Stimulated activated naive B cell treated with anti-CD40 and anti-IgM and Interleukin-4, amounts not matched to agents 10 μg/mL and 1 μg/mL and 100 μg/mL, for 72 hours (primary cell): ENCODE measurements at regions not wholly inside any gene's neighbourhood (a gene's known extent, or its start where the extent isn't known, plus 50 kb on each side); places are given as distances from the start of the nearest gene placed in this dataset.

Experiments used
- ATAC-seq, 2 donors: fragments of 150-1000 bp; cut with Tn5 transposase; replicated peaks; 2 replicates each; pipeline ENCODE4 v1.10.0; 2021; ENCODE audit warnings: moderate library complexity in 1 of 2
- DNase-seq: peaks from one replicate; pipeline ENCODE4 v3.0.0; 2021
- H3K27ac Mint-ChIP-seq: one replicate; pipeline ENCODE4 v1.8.0; 2022; ENCODE audit warnings: mild to moderate bottlenecking, mixed read lengths
- H3K27me3 Mint-ChIP-seq, 2 donors: one replicate each; pipeline ENCODE4 v1.8.0; 2022; ENCODE audit warnings: mixed read lengths in 2 of 2
- H3K36me3 Mint-ChIP-seq, 2 donors: one replicate each; pipeline ENCODE4 v1.8.0; 2022; ENCODE audit warnings: mixed read lengths in 2 of 2, mild to moderate bottlenecking in 1 of 2
- H3K4me1 Mint-ChIP-seq, 2 donors: one replicate each; pipeline ENCODE4 v1.8.0; 2022; ENCODE audit warnings: mixed read lengths in 2 of 2, mild to moderate bottlenecking in 1 of 2
- H3K4me3 Mint-ChIP-seq, 2 donors: one replicate each; pipeline ENCODE4 v1.8.0; 2022; ENCODE audit warnings: mild to moderate bottlenecking in 2 of 2, mixed read lengths in 2 of 2, moderate library complexity in 1 of 2
- H3K9me3 Mint-ChIP-seq, 2 donors: one replicate each; pipeline ENCODE4 v1.8.0; 2022; ENCODE audit warnings: mixed read lengths in 2 of 2, mild to moderate bottlenecking in 1 of 2

DNA sequence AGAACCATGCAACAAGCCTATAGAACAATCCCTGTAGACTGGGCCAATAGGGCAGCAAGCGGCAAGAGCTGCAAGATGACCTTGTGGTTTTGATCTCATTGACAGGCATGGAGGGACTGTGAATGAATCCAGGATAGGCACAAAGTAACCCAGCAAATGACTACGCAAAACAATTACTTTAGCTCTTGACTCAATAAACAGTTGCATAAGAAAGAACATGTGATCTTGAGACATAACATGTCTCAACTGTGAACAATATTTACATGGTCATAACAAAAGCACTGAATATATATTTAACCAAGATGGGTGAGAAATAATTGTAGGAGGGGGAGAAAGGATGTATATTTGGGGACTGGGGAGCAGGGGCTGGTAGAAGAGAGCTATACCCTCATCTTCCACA lies 313.7 kb upstream of the CDH5 start:
- DNase-seq (no peak), ATAC-seq (no peak)
- Mint-ChIP-seq H3K27me3 (peaks cover 0 to 4% of the 10 kb centered on the region in 2 donors), H3K9me3 (peaks cover 0 to 5% of the 10 kb centered on the region in 2 donors), H3K27ac (no peak overlapping the region), H3K4me3 (no peak overlapping the region), H3K4me1 (no peaks in the 10 kb centered on the region), H3K36me3 (no peaks in the 10 kb centered on the region)

DNA sequence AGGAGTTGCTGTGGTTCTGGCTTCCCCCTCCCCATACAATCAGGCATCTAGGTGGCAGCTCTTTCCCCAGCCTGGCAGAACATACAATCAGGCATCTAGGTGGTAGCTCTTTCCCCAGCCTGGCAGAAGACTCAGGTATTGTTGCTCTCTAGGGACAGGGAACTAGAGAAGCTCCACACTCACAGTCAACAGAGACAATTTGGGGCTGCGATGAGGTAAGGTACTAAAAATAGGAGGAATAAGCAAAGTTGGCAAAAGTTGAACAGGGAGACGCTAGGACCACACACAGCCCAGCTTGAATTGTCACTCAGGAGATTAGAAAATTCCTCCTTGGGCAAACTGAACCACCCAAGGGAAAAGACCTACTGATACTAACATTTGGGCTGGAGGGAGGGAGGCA lies 315.5 kb upstream of the CDH5 start:
- Mint-ChIP-seq H3K27ac (no peak overlapping the region), H3K27me3 (peaks cover 0 to 4% of the 10 kb centered on the region in 2 donors), H3K9me3 (peaks cover 0 to 5% of the 10 kb centered on the region in 2 donors), H3K4me3 (no peak overlapping the region), H3K36me3 (no peaks in the 10 kb centered on the region), H3K4me1 (no peaks in the 10 kb centered on the region)
- ATAC-seq (no peak), DNase-seq (no peak)

DNA sequence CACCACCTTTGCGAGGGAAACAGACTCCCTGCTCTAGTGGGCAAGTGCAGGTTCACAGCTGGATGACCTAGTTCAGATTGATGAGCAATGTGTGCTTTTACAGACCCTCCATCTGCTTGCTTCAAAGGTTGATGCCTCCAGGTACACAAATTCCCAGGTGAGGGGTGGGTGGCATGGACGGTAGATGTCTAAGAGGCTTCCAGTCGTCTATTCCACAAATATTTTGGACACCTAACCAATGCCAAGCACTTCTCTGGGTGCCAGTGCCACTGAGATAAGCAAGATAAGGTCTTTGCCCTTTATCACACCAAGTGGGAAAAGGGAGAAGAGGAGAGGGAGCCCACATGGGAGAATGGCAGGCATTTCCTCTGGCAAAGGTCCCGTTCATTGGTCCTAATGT lies 316.6 kb upstream of the CDH5 start:
- Mint-ChIP-seq H3K9me3 (peaks cover 0 to 5% of the 10 kb centered on the region in 2 donors), H3K27me3 (peaks cover 0 to 4% of the 10 kb centered on the region in 2 donors), H3K4me3 (no peak overlapping the region), H3K36me3 (no peaks in the 10 kb centered on the region), H3K4me1 (no peaks in the 10 kb centered on the region), H3K27ac (no peak overlapping the region)
- DNase-seq (no peak), ATAC-seq (no peak)

DNA sequence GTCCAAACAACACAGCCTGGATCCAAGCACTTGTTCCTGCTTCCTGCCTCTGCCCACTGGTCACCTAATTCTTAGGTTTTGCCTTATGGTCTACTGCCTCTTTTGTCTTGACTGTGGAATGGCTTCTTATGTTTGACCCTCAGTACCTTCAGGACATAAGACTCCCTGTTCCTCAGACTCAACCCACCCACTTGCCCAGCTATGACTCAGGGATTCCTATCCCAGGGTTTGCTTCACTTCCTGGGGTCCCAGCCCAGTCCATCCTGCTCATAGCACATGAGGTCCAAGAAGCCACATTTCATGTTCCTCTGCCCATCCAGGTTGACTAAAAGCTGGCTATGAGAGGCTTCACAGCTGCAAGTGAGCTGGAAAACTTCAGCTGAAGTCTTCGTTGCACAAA lies 320.9 kb upstream of the CDH5 start:
- Mint-ChIP-seq H3K4me3 (no peak overlapping the region), H3K4me1 (no peaks in the 10 kb centered on the region), H3K27me3 (no peaks in the 10 kb centered on the region), H3K27ac (no peak overlapping the region), H3K9me3 (peaks cover 0 to 5% of the 10 kb centered on the region in 2 donors), H3K36me3 (no peaks in the 10 kb centered on the region)
- ATAC-seq (no peak), DNase-seq (no peak)

DNA sequence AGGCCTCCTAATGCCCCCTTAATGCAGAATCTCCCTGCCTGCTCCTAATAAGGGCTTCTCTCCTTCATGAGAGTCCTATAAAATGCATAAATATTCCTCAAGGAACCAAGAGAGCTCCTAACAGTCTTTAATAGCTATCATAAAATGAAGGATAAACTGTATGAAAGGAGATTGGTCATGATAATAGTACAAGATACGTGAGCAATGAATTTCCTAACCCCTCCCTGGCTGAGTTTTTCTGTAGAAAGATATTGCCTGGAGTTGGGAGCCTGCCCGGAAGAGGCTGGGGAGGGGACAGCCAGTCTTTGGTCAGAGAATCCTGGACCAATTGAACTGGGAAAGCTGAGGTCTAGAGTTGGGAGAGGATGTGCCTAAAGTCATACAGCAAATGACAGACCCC lies 321.9 kb upstream of the CDH5 start:
- Mint-ChIP-seq H3K9me3 (peaks cover 0 to 5% of the 10 kb centered on the region in 2 donors), H3K27me3 (no peaks in the 10 kb centered on the region), H3K36me3 (no peaks in the 10 kb centered on the region), H3K27ac (no peak overlapping the region), H3K4me1 (no peaks in the 10 kb centered on the region), H3K4me3 (no peak overlapping the region)
- ATAC-seq (no peak), DNase-seq (no peak)

DNA sequence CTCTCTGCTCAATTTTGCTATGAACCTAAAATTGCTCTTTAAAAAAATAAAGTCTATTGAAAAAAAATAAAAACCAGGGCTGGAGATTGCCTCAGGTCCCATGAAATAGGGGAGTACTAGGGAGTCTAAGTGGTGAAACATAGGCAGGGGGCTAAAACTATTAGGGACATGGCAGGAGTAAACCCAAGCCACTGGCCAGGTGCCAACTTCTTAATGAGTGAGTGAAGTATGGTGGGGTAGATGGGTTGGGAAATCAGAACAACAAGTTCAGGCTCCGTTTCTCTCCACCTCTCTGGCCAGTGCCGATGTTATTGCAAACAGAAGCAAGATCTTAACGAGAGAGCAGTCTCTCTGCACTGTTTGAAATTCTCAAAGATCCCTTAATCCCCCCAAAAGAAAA lies 322.4 kb upstream of the CDH5 start:
- no peak overlapping the region for H3K27ac Mint-ChIP-seq

DNA sequence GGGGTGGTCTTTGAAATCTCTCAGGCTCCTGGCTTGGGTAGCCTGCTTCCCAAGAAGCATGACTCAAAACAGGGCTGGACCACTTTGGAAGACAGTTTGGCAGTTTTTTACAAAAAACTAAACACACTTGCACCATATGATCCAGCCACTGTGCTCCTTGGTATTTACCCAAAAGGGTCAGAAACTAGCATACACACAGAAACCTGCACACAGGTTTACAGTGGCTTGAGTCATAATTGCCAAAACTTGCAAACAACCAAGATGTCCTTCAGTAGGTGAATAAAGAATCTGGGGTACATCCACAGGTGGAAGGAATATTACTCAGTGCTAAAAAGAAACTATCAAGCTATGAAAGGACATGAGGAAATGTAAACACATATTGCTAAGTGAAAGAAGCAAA lies 323.2 kb upstream of the CDH5 start:
- Mint-ChIP-seq H3K27ac (no peak overlapping the region), H3K27me3 (no peaks in the 10 kb centered on the region), H3K4me1 (no peaks in the 10 kb centered on the region), H3K36me3 (no peaks in the 10 kb centered on the region), H3K4me3 (no peak overlapping the region), H3K9me3 (peaks cover 0 to 3% of the 10 kb centered on the region in 2 donors)
- ATAC-seq (no peak), DNase-seq (no peak)

More for the DNA sequence above, 322.4 kb upstream of the CDH5 start:
- H3K27me3 Mint-ChIP-seq = no peaks in the 10 kb centered on the region
- H3K9me3 Mint-ChIP-seq = peaks cover 0 to 5% of the 10 kb centered on the region in 2 donors
- ATAC-seq (no peak), DNase-seq (no peak)
- no peak overlapping the region for H3K4me3 Mint-ChIP-seq
- no peaks in the 10 kb centered on the region for H3K4me1 Mint-ChIP-seq
- no peaks in the 10 kb centered on the region for H3K36me3 Mint-ChIP-seq

DNA sequence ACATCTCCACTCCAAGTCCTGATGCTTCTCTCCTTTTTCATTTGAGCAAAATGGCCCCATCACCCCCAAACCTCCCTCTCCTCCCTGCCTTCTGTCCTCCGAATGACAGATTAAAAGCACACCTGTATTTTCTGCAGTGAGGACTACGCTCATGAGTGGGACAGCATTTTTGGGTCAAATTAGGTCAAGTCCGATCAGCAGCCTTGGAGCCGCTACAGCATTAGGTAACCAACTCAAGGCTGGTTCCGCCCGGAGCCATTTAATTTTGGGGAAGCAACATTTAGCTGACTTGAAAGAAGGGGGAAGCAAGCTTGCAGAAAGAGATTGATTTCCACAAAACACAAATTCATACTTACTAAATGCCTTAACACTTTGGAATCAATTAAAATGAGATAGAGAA lies 324.1 kb upstream of the CDH5 start:
- ATAC-seq (no peak), DNase-seq (no peak)
- Mint-ChIP-seq H3K9me3 (no peaks in the 10 kb centered on the region), H3K36me3 (no peaks in the 10 kb centered on the region), H3K27ac (no peak overlapping the region), H3K4me1 (no peaks in the 10 kb centered on the region), H3K27me3 (no peaks in the 10 kb centered on the region), H3K4me3 (no peak overlapping the region)

DNA sequence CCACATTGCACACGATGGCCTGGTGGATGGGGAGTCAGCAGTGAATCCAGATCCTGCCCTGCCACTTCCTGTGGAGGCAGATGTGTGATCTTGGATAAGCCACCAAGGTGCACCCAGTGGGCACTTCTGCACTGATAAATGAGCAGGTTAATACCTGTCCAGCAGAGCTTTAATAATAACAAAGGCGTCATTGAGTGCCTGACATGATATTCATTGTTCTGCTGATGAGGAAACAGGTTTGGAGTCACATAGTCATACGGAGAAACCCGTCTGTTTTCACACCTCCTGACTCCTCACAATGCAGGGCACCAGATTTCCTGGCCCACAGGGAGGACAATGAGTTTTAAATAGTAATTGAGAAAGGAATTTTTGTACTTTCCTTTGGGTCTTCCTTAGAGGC lies 324.6 kb upstream of the CDH5 start:
- Mint-ChIP-seq H3K9me3 (no peaks in the 10 kb centered on the region), H3K4me1 (no peaks in the 10 kb centered on the region), H3K27me3 (no peaks in the 10 kb centered on the region), H3K4me3 (no peak overlapping the region), H3K27ac (no peak overlapping the region), H3K36me3 (no peaks in the 10 kb centered on the region)
- DNase-seq (no peak), ATAC-seq (no peak)

DNA sequence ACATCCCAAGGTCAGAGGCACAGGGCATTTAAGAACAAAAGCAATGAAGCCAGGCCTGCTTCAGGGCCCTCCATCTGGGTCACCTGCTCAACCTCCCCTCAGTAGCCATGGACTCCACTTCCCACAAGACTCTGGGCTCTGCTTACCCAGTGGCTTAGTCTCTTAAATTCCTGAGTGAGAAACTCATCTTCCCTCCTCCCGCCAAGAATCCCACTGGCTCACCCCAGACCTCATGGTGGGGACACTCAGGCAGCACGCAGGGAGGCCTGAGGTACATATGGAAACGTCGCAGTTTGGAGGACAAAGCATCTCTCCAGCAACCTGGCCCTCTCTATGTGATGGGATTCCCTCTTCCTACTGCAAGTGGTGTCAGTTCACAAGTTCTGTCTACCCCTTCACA lies 326.7 kb upstream of the CDH5 start:
- no peaks in the 10 kb centered on the region for H3K9me3 Mint-ChIP-seq
- no peaks in the 10 kb centered on the region for H3K27me3 Mint-ChIP-seq

DNA sequence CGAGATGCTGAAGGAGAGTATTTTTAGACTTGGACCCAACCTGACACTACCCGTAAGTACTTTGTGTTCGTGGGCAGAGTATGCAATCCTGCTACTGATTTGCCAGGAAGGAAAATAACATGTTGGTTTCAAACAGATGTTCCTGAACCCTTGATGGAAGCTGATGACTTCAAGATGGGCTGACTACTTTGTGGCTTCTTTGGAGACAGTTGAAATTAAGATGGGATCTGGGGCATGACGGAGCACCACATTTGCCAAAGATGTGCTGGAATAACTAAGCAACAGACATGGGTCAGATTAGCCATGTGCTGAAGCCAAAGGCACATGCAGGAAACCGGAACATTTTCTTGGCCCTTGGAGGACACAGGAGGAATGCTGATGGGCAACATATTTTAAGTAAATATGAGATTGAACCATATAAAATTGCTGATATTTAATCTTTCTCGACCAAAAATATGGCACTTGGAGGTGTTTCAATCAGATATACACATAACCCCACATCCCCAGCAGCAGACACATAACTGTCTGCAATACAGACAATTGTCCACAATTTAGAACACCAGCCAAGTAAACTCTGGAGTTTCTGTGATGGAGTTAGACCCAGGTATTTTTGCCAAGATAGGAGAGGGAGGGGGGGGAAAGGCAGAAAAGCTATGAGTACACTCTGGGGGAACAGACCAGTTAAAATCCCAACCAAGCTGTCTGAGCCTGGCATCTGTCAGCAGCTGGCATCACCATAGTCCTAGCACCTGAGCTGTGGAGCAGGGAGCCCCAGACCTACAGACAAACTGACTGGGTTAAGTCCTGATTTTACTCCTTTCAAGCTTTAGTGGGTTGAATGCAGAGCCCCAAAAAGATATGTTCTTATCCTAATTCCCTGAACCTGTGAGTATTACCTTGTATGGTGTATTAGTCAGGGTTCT lies 329.4 kb upstream of the CDH5 start:
- H3K9me3 Mint-ChIP-seq = no peaks in the 10 kb centered on the region
- ATAC-seq = no peak
- no peaks in the 10 kb centered on the region for H3K4me1 Mint-ChIP-seq
- no peaks in the 10 kb centered on the region for H3K36me3 Mint-ChIP-seq
- DNase-seq = no peak
- no peaks in the 10 kb centered on the region for H3K27me3 Mint-ChIP-seq
- H3K4me3 Mint-ChIP-seq = no peak overlapping the region
- H3K27ac Mint-ChIP-seq = no peak overlapping the region

More for the DNA sequence above, 326.7 kb upstream of the CDH5 start:
- no peak overlapping the region for H3K4me3 Mint-ChIP-seq
- no peaks in the 10 kb centered on the region for H3K36me3 Mint-ChIP-seq
- no peak overlapping the region for H3K27ac Mint-ChIP-seq
- ATAC-seq (no peak), DNase-seq (no peak)
- no peaks in the 10 kb centered on the region for H3K4me1 Mint-ChIP-seq

DNA sequence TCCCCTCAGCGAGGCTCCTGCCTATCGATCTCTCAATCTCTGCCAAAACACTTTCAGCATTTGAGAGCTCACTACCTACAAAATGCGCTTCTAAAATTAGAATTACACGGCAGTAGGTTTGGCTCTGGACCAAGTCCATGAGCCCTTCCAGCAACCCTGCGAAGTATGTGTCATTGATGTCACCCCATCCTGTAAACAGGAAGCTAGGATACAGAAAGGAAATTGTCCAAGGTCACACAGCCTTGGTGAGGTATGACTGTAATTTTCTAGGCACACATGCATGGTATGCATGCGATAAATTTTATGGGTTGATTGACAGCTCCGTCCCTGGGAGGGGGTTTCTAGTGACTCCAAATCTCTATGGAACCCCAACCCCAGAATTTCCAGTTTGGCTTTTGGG lies 330.3 kb upstream of the CDH5 start:
- Mint-ChIP-seq H3K36me3 (no peaks in the 10 kb centered on the region), H3K27ac (no peak overlapping the region), H3K4me3 (no peak overlapping the region), H3K9me3 (no peaks in the 10 kb centered on the region), H3K4me1 (no peaks in the 10 kb centered on the region), H3K27me3 (no peaks in the 10 kb centered on the region)
- ATAC-seq = no peak
- DNase-seq = no peak

DNA sequence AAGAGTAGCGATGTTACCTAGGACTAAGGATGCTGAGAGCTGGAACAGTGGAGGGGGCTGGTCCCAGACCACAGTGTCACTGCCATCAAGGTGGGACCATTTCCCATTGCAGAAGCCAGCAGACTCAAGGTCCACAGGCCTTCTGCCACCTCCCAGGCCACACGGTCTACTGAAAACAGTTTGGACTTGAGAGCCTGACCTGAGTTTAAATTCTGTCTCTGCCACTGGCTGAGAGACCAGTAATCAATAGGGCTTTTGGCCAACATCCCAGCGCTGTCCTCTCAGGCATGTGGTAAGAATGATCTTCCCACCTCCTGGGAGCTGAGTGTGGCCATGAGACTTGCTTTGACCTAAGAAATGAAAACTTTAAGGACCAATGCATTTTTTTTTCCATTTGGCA lies 331.4 kb upstream of the CDH5 start:
- H3K4me3 Mint-ChIP-seq = no peak overlapping the region
- H3K27me3 Mint-ChIP-seq = no peaks in the 10 kb centered on the region
- no peak for DNase-seq
- H3K36me3 Mint-ChIP-seq = no peaks in the 10 kb centered on the region
- H3K27ac Mint-ChIP-seq = no peak overlapping the region
- H3K4me1 Mint-ChIP-seq = no peaks in the 10 kb centered on the region
- ATAC-seq = no peak
- no peaks in the 10 kb centered on the region for H3K9me3 Mint-ChIP-seq

DNA sequence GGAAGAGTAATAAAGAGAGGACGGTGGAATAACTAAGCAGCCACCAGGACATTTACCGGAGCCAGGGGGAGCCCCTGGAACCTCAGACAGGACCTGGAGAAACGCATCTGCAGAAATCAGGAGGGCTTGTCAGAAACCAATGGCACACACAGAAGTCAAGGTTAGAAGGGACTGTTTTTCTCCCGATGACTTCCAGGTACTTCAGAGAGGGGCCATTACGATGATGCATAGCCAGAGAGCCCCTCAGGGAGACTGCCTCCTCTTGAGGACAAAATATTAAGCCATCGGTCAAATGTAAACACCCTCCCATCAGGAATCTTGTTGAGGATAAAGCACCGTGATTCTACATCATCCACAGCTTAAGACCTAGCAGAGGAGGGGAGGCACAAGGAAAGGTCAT lies 333.6 kb upstream of the CDH5 start:
- DNase-seq (no peak), ATAC-seq (no peak)
- no peak overlapping the region for H3K27ac Mint-ChIP-seq
- no peak overlapping the region for H3K4me3 Mint-ChIP-seq
- H3K4me1 Mint-ChIP-seq = no peaks in the 10 kb centered on the region
- no peaks in the 10 kb centered on the region for H3K27me3 Mint-ChIP-seq
- no peaks in the 10 kb centered on the region for H3K9me3 Mint-ChIP-seq
- no peaks in the 10 kb centered on the region for H3K36me3 Mint-ChIP-seq

DNA sequence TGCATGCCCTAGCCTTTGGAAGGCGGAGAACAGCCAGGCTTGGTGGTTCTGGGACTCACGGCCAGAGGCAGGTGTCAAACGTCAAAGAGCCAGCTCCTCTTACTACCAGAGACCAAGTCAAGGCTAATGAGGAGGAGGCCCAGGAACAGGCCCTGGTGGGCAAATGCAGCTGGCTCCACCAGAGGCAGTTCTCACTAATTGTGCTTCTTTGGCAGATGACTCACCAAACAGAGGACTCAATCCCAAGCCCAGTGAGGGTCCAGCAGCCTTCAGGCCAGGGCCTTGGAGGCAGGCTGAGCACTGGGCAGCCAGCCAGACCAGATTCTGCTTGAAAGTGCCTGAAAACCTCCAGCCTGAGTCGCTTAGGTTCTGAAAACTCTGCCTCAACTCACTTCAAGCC lies 336.5 kb upstream of the CDH5 start:
- no peaks in the 10 kb centered on the region for H3K4me1 Mint-ChIP-seq
- H3K9me3 Mint-ChIP-seq = peaks cover 0 to 8% of the 10 kb centered on the region in 2 donors
- DNase-seq (no peak), ATAC-seq (no peak)
- H3K27ac Mint-ChIP-seq = no peak overlapping the region
- no peak overlapping the region for H3K4me3 Mint-ChIP-seq
- no peaks in the 10 kb centered on the region for H3K27me3 Mint-ChIP-seq
- no peaks in the 10 kb centered on the region for H3K36me3 Mint-ChIP-seq
